Tibial artery (tissue), 4 donors: ENCODE measurements at regions not wholly inside any gene's neighbourhood (a gene's known extent, or its start where the extent isn't known, plus 50 kb on each side); places are given as distances from the start of the nearest gene placed in this dataset.

Experiments
- DNase-seq, 2 donors: peaks; one replicate each; pipeline ENCODE4 v3.0.0-alpha.2; 2019
- H3K27ac ChIP-seq, 2 donors: fragments of 200-600 bp; sonication (generic) in 1 of 2; 1 replicate in 1 of 2; 2 replicates in 1 of 2; pipeline ENCODE4 v1.5.1; 2018 to 2019; ENCODE audit warnings: mild to moderate bottlenecking in 1 of 2
- H3K27me3 ChIP-seq, 2 donors: fragments of 200-600 bp; sonication (generic) in 1 of 2; one replicate each; pipeline versions ENCODE4 v1.5.1 to v1.6.0; 2016 to 2019
- H3K36me3 ChIP-seq, 3 donors: fragments of 200-600 bp; sonication (generic) in 2 of 3; one replicate each; pipeline ENCODE4 v1.5.1; 2016 to 2019; ENCODE audit warnings: mild to moderate bottlenecking in 2 of 3
- H3K4me1 ChIP-seq, 4 donors: fragments of 200-600 bp; sonication (generic) in 2 of 4; 1 replicate in 3 of 4; 2 replicates in 1 of 4; pipeline ENCODE4 v1.5.1; 2016 to 2019
- H3K4me3 ChIP-seq, 2 donors: fragments of 200-600 bp; sonication (generic) in 1 of 2; 1 replicate in 1 of 2; 2 replicates in 1 of 2; pipeline ENCODE4 v1.5.1; 2018 to 2019; ENCODE audit warnings: mild to moderate bottlenecking in 2 of 2
- H3K9me3 ChIP-seq, 3 donors: fragments of 200-600 bp; sonication (generic) in 1 of 3; one replicate each; pipeline ENCODE4 v1.5.1; 2016 to 2019
- CTCF ChIP-seq, 2 experiments: fragments of 200-600 bp in 1 of 2; fragments of 450-650 bp in 1 of 2; IDR thresholded peaks; one replicate each; pipeline ENCODE4 v1.5.1; 2017 to 2019; ENCODE audit warnings: antibody characterized with exemption in 2 of 2, mild to moderate bottlenecking in 1 of 2, moderate library complexity in 1 of 2
- intact Hi-C: fragments of 100-400 bp; cut with DNase I; formaldehyde crosslinking; loops from one replicate; pipeline ENCODE4 v1.15.0; 2023; ENCODE audit warnings: low total_unique reads

GRCh38 chr13:47049276-47049989 lies 152.6 kb upstream of the HTR2A start:
- no peak overlapping the region for H3K4me3 ChIP-seq
- H3K27me3 ChIP-seq = no peaks in the 10 kb centered on the region
- no peak overlapping the region for H3K27ac ChIP-seq
- H3K4me1 ChIP-seq = no peaks in the 10 kb centered on the region
- no peaks in the 10 kb centered on the region for H3K36me3 ChIP-seq
- H3K9me3 ChIP-seq = no peaks in the 10 kb centered on the region
- no peak for TF ChIP-seq CTCF (IDR thresholded peaks at IDR 0.05)
- no peak for DNase-seq
- intact Hi-C loops = no loop called here

- Histone ChIP-seq H3K4me3 (no peak overlapping the region), H3K4me1 (no peaks in the 10 kb centered on the region), H3K36me3 (no peaks in the 10 kb centered on the region), H3K9me3 (no peaks in the 10 kb centered on the region), H3K27me3 (no peaks in the 10 kb centered on the region), H3K27ac (no peak overlapping the region)
- intact Hi-C loops = no loop called here
- no peak for DNase-seq
- no peak for TF ChIP-seq CTCF (IDR thresholded peaks at IDR 0.05)
Measured at GRCh38 chr13:47046706-47047105, 149.9 kb upstream of the HTR2A start.

- H3K9me3 ChIP-seq = no peaks in the 10 kb centered on the region
- intact Hi-C loops = no loop called here
- no peak for DNase-seq
- no peaks in the 10 kb centered on the region for H3K4me1 ChIP-seq
- no peaks in the 10 kb centered on the region for H3K27me3 ChIP-seq
- TF ChIP-seq CTCF (IDR thresholded peaks at IDR 0.05) = no peak
- H3K4me3 ChIP-seq = no peak overlapping the region
- H3K36me3 ChIP-seq = no peaks in the 10 kb centered on the region
- H3K27ac ChIP-seq = no peak overlapping the region
Measured at GRCh38 chr13:47044842-47045241, 148.0 kb upstream of the HTR2A start.

- Histone ChIP-seq H3K4me1 (no peaks in the 10 kb centered on the region), H3K27ac (no peak overlapping the region), H3K9me3 (no peaks in the 10 kb centered on the region), H3K36me3 (no peaks in the 10 kb centered on the region), H3K4me3 (no peak overlapping the region), H3K27me3 (no peaks in the 10 kb centered on the region)
- no peak for DNase-seq
- intact Hi-C loops = no loop called here
- TF ChIP-seq CTCF (IDR thresholded peaks at IDR 0.05) = no peak
Measured at GRCh38 chr13:47039106-47039505, 142.3 kb upstream of the HTR2A start.

- Histone ChIP-seq H3K4me1 (peaks cover 0 to 6% (median 0%) of the 10 kb centered on the region in 4 donors), H3K27ac (no peak overlapping the region), H3K36me3 (no peaks in the 10 kb centered on the region), H3K9me3 (no peaks in the 10 kb centered on the region), H3K4me3 (no peak overlapping the region), H3K27me3 (no peaks in the 10 kb centered on the region)
- no peak for DNase-seq
- no peak for TF ChIP-seq CTCF (IDR thresholded peaks at IDR 0.05)
- intact Hi-C loops = no loop called here
Measured at GRCh38 chr13:47038188-47038587, 141.3 kb upstream of the HTR2A start.
